Stimulated activated CD8-positive, alpha-beta memory T cell treated with anti-CD3 and anti-CD28 coated beads, Interleukin-7, amount 100 ng/mL, for 1 hour (primary cell): ENCODE measurements at regions not wholly inside any gene's neighbourhood (a gene's known extent, or its start where the extent isn't known, plus 50 kb on each side); places are given as distances from the start of the nearest gene placed in this dataset.

ENCODE experiments used
- DNase-seq, 2 donors: peaks; one replicate each; pipeline ENCODE4 v3.0.0-alpha.2; 2020; ENCODE audit warnings: low read depth in 2 of 2

DNA sequence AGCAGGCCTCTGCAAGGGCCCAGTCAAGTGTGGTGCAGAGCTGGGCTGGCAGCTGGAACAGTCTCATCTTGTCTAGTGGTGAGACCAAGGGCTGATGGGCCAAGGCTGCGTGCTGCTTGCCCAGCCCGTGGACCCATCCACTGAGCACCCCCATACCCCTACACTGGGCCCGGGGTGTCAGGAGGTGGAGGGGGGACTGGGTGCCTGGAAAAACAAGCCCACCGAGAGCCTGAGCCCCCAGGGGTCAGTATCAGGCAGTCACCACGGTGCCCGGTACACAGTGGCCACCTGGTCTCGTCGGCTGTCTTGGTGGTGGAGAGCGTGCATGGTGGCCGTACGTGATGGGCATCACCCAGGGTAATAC lies 238.3 kb downstream of the SEC14L1 start:
- DNase-seq, result no peak

DNA sequence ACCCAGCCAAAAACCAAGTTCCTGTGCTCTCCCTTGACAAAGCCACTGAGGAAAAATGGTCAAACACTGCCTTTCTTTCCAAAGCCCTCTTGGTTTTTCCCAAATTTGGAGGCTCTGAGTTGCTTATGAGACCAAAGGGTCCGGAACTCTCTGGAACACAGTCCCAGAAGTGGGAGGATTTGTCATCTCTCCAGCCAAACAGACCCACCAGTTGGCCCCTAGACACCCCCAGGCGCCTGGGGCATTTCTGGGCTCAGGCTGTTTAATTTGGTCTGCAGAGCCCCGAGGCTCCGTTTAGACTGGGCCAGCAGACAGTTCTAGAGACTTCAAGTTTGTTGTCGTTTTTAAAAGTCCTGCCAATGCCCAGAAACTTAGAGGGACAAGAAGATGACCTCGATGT lies 239.1 kb downstream of the SEC14L1 start:
- DNase-seq, result no peak

DNA sequence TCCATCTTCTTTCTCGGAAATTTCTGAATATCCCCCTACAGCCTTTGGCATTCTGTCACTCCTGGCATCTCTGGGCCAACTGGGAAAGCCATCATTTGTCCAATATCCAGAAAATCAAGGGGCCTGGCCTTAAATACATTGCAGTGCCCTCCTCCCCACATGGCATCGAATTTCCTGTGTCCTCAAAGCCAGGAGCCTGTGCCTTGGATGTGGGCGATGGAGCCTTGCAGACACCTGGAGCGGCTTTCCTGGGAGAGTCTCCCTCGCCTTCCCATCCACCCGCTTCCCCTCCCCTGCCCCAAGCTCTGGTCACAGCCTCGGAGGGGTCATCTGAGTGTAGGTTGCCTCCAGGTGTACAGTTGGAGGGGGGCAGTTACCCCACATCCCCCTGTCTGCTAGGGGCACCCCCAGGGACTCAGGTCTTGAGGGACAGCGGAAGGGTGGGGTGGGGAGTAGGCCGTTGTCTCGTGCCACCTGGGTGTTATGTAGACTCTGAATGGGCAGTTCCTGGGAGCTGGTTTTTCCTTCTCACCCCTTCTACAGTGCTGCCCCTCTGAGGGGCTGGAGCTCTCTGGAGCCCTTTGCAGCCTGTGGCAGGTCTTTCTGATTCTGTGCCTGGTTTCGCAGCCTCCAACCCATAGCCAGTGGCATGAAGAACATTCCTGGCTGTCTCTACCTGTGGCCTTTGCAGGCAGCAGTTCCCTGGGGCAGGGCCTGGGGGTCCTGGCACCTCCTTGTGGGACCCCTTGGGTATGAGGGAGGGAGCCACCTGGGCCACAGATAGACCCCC lies 239.8 kb downstream of the SEC14L1 start:
- no peak for DNase-seq

DNA sequence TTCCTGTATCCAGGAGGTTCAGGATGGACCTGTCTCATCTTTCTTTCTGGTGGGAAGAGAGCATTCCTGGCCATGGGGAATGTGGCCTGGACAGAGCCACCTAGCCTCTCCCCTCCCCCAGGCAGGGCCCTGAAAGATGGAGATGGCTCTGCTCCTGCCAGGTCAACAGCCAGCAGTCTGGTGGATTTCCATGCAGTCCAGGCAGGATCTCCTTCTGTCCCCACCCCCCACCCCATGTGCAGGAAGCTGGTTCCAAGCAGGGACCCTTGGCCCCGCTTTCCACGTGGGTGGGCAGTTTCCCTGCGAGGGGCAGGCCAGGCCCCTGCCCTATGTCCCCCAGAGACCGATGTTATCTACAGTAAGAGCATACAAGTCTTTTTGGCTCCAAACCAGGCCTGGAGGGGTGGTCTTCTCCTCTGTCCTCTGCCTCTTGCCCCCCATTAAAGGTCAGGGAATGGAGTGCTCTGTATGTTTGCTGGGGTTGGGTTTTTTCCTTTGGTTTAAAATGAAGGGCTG lies 240.5 kb downstream of the SEC14L1 start:
- DNase-seq, result no peak

DNA sequence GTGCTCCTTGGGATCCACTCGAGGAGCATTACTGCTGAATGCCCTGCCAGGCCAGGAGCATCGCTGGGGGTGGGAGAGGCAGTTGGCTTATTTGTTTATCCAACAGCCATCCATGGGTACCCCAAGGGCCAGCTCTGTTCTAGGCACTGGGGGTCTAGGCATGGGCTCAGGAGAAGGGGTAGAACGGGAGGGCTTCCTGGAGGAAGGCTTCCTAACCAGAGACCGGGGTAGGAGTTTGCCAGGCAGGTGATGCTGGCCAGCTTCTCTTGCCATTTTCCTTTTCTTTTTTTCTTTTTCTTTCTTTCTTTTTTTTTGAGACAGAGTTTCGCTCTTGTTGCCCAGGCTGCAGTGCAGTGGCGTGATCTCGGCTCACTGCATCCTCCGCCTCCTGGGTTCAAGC lies 241.0 kb downstream of the SEC14L1 start:
- DNase-seq, result no peak

DNA sequence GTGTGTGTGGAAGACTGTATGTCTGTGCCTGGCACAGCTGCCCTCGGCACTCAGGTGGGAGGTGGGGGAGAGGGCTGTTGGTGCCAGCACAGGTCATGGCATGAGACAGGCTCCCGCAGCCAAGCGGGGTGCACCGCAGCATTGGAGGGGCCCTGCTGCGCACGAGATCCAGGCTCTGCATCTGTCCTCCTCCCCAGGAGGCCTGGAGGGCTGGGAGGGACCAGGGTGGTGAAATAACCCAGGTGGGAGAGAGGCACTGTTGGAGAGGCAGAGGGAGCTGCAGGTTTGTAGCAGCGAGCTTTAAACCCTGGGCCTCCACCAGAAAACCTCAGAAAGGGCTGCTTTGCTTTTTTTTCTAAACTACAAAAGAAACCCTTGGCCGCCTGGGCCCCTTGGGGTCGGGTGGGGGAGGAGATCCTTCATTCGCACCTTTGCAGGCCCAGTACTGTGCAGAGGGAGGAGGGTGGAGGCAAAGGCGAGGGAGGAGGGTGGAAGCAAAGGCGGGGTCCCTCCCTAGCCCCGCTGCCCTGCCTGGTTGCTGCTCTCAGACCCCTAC lies 241.7 kb downstream of the SEC14L1 start:
- DNase-seq, result no peak

DNA sequence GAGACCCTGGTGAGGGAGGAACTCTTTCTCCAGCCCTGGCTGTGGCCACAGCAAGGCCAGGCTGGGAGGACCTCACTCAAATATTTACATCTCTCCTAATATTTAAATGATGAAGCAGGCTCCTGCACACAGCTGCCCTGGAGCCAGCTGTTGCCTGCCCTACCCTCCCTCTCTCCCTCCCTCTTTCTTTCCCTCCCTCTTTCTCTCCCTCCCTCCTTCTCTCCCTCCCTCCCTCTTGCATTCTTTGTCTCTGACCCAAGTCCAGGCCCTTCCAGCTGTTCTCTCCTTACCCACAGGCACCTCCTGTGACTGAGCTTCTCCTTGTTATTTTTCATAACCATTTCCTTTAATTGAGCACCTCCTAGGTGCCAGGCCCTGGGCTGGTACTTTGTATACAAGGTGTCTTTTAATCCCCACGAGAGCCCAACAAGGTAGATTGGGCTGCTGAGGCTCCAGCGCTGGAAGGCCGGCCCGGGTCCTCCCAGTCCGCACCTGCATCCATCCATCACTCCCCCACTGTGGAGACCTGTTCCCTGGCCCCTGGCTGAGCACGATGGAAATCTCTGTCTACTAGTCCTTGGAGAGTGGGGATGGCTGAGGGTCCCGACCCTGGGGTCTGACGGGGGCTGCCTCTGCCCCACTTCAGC lies 242.3 kb downstream of the SEC14L1 start:
- DNase-seq, result no peak

DNA sequence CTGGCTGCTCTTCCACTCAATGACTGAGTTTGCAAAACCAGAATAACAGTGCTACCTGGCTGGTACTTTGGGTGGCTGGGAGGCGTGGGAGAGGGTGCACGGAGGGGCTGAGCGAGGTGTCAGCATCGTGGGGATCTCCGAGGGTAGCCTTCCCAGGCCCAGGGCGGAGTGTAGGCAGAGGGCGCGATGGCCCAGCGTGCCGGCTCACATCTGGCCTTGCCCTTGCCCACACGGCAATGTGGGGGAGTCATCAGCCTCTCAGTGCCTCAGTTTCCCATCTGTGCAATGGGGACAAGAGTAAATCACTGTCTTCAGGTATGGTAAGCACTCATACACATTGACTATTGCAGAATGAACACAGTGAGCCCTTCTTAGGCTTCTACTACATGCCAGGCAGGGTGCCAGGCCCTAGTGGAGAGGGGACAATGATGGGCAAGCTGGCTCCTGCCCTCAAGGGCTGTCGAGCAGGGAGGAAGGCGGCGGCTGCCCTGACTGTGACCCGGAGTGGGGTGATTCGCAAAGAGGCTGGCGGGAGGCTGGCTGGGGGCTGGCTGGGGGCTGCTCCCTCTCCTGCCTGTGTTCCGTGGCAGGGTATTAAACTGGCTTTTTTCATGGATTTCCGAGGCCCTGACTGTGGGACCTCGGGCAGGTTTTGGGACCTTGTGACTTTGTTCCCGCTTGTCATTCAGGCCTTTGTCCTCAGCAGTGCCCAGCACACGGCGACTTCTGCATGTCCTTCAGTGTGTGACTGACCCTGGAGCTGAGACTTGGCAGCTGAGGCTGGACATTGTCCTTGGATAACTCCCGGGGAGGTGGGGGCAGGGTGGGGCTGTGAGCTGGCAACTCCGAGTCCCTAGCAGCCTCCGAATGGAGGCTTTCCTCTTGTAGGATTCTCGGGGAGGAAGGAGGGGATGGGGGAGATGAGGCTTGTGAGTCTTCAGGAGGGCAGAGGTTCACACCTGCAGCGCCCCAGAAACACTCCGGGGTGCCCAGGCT lies 243.1 kb downstream of the SEC14L1 start:
- DNase-seq, result no peak

DNA sequence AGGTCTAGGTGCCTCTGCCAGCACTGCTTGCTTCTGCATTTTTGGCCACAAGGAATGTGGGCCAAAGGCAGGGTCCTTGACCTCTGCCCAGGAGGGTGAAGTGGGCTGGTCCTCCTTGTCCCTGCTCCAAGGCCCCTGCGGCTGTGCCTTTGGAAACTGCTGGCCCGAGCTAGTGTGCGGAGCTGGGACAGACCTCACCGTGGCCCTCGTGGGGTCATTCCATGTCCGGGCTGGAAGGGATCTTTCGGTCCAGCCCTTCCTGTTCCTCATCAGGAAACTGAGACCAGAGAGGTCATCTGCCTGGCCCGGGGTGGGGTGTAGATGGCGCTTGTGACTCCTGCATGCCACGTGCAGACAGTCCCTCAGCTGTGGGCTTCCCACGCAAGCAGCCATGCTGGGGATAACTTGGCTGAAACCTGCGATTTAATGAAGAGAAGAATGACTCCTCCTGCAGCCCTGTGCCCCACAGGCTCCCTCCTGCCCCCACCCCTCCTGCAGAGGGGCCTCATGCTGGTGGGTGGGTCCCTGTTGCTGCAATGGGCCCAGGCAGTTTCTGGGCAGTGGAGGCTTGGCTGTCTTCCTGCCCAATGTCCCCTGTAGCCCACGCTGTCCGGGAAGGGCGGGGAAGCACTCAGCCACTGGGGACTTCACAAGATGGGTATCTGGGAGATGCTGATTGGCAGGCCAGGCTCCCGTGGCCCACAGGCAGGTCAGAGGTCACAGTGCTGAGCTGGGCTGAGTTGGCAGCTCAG lies 245.2 kb downstream of the SEC14L1 start:
- DNase-seq, result no peak

DNA sequence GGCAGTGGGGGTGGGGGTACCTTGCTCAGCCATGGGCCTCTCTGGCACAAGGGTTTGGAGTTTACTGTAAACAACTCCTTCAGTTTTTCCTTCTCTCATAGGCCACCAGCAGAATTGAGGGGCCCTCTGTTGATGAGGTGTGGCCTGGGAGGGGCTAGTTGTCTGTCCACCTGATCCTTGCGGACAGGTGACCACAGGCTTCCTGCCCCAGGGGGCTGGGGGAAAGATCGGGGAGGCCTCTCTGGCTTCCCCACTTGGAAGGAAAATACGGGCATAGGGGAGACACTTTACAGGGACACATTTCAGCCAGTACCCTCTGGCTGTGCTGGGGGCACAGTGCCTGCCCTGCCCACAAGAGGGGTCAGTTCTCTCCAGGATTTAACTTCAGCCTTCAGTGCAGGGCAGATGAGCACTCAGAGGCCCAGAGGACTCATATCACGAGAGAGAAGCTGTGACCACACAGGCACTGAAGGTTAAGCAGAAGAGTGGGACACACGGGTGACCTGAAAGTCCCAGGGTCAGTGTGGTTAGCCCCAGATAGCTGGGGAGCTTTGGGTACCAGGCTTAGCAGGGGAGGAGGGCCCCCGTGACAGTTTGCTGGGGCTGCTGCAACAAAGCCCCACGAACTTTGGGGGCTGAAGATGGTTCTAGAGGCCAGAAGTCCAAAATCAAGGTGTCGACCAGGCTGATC lies 245.9 kb downstream of the SEC14L1 start:
- no peak for DNase-seq

DNA sequence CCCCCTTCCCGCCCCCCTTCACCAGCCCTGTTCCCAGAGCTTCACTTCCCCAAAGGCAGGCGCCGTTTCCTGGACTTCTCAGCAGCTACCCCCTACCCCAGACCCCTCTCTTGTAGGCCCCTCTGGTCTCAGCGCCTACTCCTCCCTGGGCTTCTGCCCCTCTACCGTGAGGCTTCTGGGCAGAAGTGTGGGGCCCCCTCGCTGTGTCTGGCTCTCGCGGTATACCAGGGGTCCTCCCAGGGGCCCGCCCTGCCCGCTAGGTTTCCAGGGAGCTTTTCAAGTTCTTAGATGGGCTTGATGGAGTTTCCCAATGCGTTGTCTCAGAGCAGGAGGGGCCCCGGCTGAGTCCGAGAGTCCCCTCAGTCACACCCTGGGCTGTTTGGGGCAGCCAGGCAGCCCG lies 247.1 kb downstream of the SEC14L1 start:
- DNase-seq, result no peak

DNA sequence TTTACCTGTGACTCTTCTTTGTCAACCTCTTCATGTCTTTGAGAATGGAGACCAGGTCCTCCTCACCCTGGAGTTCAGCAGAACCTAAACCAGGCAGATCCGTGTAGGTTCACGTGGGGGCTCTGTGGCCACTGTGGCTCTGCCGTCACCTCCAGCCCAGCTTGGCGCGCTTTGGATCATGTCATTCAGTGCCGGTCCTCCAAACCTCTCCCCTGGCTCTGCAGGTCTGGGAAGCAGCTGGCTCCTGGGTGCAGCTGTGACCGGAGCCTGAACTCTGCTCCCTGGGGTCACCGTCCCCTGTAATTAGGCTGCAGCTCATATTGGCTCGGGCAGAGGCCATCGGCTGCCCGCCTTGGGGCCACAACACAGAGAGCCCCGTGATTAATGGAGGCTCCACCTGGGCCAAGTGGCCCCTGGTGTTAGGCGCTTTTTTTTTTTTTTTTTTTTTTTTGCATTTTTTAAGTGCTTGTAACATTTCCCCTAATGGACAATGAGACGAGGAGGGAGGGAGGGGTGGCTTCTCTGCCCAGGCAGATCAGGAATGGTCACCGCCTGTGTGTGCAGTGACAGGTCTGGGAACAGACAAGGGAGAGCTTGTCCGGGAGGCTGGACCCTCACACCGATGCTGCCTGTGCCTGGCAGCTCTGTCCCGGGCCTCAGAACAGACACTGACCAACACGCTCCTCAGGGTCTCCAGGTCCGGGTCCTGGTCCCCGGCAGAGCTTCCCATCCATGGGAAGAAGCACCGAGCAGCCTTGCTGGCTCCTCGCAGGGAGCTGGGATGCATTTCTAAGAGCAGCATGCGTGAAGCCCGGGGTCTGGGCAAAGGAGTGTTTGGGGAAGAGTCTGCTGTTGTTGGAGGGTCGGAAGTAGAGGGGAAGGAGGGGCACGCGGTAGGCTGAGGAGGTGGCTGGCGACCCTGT lies 247.9 kb downstream of the SEC14L1 start:
- DNase-seq, result no peak

DNA sequence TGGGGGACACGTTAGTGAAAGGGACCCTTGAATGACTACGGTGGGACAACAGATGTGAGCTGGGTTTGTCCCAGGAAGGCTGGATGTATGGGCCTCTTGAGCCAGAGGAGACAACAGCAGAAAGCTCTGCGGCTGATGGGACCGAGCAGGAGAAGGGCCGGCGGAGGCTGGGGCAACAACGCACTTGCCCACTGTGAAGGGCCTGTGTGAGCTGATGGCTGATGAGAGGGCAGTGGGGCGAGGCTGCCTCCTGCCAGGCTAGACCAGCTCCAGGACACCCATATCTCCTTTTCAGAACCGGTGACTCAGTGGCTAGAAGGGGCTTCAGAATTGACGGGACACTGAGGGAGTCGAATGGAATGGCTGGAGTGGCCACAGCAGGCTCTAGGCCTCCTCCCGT lies 250.1 kb downstream of the SEC14L1 start:
- no peak for DNase-seq

DNA sequence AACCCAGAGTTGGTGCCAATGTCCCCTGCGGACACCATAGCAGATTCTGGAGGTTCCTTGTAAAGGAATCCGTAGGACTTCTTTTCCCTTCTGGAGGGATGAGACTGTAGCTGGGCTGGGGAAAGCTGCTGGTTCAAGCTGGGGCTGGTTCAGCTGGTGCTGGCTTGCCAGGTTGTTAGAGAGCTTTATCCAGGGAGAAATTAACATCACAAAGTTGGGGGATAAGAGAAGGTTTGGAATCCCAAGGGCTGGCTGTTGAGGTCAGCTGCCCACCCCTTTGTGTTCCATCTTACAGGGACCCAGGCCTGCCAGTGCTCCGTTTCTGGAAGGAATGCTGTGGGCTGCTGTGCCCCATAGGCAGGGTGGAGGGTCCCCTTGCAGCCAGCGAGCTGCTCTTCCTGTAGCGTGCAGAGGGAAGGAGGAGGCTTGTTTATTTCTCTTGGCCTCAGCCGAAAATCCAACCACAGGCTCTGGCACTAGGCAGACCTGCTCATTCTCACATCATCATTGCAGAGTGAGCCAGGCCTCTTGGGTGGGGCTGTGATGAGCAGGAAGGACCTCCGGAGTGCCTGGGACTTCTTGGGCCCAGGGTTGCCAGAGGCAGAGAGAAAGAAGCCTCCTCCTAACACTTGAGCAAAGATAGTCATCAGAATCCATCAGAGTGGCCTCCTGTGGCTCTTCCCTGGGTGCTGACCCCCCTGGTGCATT lies 251.1 kb downstream of the SEC14L1 start:
- DNase-seq, result no peak

DNA sequence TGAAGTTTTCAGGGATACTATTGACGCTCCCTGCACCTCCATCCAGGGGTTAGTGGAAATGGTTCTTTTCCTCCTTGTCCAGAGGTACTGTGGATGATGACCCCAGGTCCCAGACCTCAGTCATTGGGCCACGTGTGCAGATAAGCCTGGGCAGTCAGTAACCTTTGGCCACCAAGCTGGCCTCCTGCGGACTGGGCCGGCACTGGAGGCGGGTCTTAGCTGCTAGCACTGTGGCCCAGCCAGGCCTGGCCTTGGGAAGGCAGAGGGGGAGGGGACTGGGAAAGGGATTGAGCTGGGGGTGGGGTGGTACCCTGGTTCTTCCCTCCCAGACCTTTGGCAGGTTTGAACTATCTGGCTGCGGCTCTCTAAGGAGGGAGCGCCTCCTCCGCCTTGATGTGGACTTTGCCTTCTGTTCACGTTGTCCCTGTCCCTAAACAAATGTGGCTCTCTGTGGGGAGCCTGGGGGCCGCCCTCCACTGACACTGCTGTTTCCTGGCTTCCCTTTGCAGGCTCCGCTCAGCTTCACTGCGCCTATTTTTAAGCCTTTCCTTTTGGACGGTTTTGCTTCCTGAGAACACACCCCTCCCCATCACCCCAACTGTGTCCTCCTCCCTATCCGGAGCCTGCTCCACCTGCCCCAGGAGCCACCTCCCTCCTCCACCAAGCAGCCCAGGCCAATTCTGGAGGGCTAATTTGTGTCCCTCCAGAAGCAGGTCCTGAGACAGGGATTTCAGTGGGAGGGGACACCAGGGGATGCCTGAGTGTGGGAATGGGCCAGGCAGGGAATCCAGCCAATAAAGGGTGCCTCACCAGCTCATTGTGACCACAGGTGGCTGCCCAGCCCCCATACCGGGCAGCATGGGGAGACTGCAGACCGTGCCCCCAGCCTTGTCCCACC lies 251.9 kb downstream of the SEC14L1 start:
- no peak for DNase-seq

DNA sequence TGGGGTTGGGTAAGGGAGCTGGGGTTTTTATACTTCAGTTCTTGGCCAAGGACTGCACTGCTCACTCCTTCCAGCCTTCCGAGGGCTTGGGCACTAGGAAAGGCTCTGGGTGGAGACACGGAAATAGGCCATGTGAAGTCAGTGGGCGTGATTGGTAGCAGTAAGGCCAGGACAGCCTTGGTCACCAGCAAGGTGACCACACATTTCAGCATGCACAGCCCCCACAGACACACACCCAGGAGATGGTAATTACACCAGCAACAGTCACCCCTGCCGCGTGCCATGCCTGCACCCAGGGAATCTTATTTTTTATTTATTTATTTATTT lies 252.5 kb downstream of the SEC14L1 start:
- no peak for DNase-seq

DNA sequence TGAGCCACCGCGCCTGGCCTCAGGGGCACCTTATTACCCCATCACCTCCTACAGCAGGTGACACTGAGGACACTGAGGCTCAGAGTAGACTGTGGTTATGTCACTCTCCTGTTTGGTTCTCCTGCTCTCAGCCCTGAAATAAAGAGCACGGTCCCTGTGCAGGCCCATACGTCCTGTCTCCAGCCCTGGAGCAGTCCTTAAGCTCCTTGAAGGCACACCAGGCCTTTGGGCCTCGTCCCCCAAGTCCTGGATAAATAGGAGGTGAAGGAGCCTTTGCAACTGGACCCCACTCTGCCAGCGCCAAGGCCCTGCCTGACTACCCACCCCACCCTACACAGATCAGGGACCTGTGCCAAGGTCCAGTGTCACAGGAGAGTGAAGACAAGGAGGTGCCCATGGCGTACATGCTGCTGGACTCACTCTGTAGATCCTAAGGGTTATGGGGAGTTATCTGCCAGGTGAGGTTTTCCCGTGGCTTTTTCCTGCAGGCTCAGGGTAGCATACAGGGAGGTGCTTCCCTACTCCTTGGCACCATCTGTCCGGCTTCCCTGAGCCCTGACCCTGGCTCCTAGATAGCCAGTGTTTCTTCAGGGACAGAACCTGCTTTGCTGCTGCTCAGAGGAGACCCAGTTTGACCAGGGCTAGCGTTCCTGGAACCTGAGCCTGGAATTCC lies 253.2 kb downstream of the SEC14L1 start:
- DNase-seq, result no peak
